ENCODE measurements at regions not wholly inside any gene's neighbourhood (a gene's known extent, or its start where the extent isn't known, plus 50 kb on each side); places are given as distances from the start of the nearest gene placed in this dataset.

DNA sequence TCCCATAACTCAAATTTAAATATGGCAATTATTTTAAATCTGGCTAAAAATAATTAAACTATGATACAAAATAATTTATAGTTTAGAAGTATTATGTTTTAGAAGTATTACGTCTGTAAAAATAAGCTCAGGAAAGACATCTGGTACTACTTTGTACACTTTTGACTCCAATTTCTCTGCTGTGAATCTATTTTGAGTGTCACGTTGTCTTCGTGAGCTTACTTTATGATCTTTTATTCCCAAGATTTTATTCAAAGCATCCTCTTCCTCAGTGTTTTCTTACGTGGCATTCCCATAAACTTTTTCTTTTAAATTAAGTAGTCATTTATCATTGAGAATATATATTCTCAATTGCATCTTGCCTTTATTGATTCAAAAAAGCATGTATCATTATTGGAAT is 223.3 kb upstream of the KCNJ16 start:
- no peak for DNase-seq

DNA sequence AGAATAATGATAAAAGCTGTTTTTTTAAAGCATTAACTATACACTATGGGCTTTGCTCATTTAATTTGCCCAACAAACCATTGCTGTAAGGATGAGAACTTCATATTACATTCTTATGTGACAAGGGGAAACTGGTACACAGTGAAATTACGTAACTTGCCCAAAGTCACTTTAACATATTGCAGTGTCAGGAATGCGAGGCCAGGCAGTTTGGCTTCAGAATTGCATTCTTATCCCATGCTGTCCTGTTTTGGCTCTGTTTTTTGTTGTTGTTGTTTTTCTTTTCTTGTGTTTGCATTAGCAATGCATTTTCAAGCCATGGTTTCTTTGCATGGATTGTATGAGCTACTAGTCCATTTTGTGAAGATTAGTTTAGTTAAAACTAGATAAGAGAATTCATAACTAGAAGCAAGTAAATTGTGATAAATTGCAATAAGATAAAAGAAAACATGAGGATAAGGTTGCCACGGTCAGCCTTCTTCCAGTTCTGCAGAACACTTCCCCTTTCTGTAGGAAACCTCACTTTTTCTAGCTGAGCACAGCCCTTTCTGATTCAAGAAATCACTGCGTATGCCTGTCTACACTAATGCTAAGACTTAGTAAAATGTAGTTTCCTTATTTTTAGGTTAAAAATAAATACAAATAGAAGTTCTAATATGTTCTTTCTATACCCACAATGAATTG is 221.3 kb upstream of the KCNJ16 start:
- DNase-seq: peak; percentile 15

DNA sequence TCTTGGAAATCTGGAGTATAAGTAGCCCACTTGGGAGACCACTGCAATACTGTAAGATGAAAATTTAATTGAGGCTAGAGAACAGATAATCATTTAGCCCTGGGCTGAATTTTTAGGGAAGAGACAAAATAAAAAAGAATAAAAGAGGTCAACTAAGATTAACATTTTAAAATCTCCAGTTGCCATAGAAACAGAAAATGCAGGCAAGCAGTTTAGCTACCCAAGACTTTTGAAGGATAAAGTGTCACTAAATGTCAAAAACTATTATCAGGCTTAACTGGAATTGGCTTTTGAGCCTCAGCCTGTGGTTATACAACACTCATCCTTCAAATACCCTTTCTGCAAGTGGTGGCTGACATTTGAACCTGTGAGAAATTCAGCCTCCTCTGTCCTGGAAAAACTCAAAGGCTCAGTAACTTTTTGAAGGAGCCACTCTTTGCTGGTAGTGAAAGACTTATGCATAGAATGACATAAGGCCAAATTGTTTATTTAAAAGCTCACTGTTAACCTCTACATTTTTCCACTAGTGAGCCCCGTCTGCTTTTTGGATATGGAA is 220.7 kb upstream of the KCNJ16 start:
- DNase-seq: no peak

DNA sequence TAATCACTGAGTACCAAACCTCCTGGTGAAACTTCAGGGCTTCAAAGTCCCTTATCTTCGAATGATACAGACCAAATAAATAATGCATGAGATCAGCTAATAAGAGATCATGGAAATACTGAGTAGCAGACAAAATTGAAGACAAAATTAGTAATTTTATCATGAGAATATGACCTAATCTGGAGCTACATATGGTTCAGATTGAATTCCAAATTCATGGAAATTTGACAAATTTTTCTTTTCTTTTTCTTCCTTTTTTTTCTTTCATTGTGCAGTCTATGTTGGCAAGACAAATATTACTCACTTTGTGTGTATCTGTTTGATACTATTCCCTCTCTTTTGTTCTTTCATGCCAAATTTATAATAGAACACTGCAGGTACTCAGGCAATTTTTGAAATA is 218.1 kb upstream of the KCNJ16 start:
- DNase-seq: no peak

DNA sequence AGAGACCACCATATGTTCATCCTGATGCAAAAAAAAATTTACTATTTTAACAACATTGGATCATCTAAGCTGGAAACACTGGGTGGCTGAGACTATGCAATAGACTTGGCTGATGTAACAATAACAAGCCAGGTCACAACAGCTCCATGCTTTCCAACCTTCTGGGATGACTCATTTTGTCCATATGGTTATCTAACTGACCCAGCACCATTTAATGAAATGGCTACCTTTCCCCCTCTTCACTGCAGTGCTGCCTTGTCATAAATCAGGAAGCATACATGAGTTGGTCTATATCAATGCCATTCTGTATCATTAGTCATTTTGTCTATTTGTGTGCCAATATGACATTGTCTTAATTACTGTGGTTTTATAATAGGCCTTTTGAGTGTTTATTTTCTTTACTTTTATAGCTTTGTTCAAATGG is 217.6 kb upstream of the KCNJ16 start:
- no peak for DNase-seq

DNA sequence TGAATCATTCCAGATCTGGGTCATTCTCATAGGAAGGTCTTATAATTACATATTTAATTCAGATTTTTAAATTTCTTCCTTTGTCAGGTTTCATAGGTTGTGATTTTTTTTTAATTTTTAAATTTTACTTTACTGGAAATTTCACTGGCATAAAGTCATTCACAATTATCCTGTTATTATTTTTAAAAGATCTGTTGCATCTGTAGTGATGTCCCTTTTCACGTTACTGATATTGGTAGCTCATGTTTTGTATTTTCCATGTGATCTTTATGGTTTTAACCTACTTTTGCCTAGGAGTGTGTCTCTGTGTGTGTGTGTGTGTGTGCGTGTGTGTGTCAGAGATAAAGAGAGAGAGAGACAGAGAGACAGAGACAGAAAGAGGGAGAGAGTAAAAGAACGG is 216.6 kb upstream of the KCNJ16 start:
- DNase-seq: no peak

DNA sequence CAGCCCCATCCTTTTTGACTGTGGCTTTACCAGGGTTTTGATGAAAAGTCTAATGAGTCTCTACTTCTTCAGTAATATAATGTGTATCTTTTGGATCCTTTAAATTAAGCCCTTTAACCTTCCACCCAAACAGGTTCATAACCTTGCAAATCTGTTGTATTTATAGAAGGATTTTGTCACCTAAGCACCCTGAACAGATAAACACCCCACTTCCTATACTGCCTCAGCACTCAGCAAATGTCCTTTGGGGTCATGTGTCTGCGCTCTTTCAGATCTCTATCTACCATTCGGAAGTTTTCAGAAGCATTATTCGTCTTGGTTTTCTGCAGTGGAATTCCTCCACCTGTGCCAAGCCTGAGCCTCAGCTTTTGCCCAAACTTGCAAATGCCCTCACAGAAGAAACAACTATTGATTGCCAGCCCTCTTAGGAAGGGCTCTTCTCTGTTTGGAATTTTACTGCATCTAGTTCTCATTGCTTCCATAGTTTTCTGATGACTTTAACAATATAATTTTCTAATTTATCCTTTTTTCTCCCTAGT is 214.8 kb upstream of the KCNJ16 start:
- DNase-seq: no peak

DNA sequence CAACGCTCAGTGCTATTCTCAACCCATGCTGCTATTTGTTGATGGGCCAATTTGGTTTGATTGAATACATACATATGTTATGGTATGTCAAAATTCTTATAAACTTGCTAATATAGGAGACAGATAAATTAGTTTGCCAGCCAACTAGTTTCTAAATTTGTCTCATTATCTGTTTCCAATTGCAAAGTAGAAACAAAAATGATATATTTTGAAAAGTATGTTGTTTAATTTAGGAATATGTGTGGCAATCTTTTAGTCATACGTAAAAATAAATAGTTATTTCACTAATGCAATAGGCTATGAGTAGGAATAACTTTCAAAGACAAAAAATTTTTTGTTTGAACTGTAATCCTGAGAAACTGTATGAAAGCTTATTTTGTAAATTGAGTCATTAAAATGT is 210.6 kb upstream of the KCNJ16 start:
- DNase-seq: no peak

DNA sequence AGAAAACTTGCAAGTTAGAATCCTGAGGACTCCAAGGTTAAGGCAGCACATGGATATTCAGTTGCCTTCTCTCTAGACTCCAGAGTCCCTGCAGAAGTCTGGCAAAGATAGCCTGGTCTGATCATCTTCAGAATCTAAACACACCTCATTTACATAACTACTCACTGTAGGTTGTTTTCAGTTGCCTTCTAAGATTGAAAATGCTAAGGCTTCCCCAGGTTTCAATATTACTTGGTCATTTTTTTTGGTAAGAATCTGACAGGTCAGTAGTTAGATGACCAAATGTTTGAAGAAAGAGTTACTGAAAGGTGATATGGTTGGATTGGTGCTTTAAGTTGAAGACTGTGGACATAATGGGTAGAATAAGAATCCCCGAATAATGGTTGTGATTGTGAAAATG is 205.4 kb upstream of the KCNJ16 start:
- no peak for DNase-seq

DNA sequence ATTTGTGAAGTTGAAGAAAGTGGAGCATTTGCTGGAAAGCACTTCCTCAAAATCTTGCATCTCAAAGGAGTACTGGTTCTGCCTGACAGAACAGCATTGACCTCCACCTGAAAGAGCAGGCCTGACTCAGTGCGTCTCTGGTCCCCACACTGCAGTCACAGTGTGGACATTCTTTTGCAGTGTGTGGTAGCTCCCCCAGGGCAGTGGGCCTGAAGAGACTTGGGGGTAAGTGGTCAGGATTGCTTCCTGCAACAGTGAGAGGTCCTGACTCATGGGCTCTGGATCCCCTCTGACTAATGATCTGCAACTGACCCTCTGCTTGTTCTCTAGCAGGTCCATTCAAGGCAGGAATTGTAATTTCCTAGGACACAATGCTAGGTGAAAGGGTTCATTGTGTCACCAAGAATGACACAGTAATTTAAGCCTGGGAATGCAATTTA is 204.9 kb upstream of the KCNJ16 start:
- no peak for DNase-seq

DNA sequence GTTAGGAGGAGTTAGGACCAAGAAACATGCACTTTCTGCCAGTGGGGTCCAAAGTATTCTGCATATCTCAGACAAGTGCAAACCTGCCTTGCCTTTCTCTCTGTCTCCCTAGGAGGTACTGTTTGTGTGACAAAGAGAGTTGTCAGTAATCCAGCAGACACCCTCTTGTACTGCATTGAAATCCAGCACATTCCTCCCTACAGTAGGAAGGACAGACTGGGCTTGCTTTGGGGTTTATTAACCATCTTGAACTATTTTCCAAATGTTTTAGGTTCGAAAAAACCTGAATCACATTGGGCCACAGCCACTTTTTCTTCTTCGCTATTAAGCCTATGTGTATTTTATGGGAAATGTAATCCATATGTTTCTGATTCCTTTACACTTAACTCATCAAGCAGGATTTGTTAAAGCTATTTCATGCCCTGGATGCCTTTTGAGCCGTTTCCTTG is 204.2 kb upstream of the KCNJ16 start:
- peak; percentile 39 for DNase-seq

DNA sequence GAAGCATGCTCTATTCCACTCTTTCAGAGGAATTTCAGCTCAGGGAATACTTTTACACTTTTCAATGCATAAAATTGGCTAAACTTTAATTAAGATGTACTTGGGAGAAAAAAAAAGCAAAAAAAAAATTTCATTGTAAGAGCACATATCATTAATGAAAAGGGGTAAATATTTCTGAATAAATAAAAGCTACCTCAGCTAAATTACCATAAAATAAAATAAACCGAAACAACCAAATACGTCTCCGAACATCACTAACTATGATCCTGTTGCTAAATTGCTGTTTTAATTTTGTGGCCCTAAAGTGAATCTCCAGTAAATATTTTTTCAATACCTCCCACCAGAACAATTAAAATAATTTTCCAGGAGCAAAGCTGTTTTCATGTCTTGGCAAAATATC is 203.7 kb upstream of the KCNJ16 start:
- no peak for DNase-seq

DNA sequence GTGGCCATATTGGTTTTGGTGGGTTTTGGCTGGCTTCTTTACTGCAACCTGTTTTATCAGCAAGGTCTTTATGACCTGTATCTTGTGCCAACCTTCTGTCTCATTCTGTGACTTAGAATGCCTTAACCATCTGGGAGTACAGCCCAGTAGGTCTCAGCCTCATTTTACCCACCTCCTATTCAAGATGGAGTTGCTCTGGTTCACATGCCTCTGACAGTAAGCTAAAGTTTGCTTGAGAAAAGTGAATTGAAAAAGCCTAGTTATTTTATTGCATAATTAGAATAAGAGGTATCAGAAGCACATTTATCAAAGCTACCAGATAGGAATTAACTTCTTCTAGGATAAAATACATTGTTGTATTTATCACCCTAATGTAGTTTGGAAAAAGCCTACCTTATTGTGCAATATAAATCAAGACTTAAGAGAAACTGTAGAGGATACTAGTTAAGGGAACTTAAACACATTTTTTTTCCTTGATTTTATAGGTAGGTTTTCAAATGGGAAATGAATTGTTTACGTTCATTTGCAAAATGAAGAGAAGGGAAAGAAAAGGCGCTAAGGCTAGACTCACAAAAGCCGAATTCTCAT is 202.3 kb upstream of the KCNJ16 start:
- no peak for DNase-seq

DNA sequence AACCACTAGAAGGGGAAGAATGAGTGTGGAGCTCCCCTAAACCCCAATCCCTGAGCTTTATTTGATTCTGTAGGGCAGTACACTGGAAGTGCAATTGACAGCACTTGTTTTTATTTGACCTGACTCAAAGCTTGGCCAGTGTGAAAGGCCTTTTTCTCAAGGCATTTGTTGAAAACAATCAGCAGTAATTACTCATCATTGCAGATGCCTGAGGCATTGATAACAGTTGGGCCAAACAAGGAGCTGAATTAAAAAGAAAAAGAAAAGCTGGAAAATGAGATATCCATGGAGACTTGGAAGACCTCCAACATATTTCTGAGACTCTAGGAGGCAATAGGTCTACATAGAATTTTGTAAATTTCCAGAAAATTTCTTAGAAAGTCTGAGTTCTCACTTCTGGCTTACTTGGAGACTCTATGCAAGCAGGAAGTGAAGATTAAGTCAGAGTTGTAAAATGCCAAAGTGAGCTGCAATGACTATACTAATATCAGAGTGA is 200.8 kb upstream of the KCNJ16 start:
- no peak for DNase-seq

DNA sequence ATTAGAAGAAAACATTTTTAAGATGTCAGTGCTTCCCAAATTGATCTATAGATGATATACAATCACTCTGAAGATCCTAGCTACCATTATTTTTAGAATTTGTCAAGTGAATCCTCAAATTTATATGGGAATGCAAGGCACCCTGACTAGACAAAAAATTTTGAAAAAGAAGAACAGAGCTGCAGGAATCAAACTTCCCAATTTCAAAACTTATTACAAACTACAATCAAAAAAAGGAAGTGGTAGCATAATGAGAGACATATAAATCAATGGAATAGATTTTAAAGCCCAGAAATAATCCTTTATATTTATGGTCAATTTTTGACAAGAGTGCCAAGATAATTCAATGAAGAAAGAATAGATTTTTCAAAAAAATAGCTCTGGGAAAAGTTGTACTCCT is 198.3 kb upstream of the KCNJ16 start:
- DNase-seq: no peak

DNA sequence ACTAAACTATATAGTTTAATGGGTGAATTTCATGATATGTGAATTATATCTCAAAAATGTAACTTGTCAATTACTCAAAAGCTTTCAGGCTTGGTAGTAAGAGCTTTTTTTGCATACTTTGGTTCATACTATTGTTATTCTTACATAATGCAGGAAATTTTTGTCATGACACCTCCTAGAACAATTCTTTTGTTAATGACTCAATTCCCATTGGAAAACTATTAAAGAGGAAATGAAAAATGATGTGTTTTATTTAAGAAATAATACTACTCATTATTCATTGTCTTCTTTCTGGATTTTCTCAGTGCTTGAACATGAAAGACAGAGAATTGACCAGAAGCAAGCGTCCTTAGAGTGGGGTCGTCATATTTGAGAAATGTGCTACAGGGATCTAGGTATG is 196.4 kb upstream of the KCNJ16 start:
- DNase-seq: no peak

DNA sequence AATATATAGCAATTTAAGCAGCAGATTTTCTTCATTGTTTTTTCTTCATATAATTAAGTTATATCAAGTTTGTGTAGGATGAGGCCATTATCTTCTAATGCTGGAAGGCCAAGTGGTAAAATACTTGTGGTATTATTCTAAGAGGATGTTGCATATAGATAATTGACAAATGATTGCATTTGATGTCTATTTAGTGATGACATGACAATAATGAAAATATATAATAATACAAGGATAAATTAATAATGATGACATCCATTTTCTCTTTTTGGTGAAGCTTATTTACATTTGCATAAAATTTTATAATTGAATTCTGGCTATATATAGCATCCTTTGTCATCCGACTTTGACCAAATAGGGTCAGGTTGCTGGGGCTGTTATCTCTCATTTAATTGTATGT is 195.4 kb upstream of the KCNJ16 start:
- no peak for DNase-seq

DNA sequence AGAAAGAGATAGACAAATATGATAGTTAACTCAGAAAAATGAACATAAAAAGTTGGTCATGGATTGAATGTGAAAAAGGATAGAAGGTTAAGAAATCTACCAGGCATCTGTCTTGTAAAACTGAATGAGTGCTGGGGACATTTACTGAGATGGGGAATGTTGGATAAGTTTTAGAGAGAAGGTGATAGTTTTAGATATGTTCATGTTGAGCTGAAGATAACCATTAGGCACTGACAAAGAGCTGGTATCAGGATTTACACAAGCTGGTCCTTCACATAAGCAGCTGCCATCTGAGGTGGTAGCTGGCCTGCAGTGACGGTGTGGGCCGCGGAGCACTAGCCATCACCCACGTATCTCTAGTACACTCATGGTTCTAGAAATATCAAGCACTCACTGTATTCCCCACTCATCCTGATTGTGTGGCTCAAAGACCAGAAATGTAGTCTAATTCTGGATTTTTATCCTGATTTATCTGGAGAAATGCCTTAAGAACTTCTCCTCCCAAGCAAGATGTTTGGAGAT is 194.4 kb upstream of the KCNJ16 start:
- no peak for DNase-seq

DNA sequence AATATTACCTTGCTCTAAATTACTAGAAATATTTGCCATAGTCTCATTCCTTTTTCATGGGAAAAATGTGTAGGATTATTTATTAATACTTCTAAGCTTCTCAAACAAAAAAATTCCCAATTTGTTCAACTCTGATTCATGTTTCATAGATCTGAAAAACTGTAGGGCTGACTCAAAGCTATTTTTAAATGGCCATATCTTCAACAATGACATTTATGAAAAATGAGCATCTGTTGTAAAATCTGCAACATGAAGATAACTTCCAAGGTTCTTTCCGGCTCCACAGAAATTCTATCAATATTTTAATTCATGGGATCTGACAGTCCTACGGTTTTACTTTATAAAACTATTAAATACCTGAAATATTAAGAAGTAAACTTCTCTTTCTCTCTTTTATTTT is 192.7 kb upstream of the KCNJ16 start:
- no peak for DNase-seq

DNA sequence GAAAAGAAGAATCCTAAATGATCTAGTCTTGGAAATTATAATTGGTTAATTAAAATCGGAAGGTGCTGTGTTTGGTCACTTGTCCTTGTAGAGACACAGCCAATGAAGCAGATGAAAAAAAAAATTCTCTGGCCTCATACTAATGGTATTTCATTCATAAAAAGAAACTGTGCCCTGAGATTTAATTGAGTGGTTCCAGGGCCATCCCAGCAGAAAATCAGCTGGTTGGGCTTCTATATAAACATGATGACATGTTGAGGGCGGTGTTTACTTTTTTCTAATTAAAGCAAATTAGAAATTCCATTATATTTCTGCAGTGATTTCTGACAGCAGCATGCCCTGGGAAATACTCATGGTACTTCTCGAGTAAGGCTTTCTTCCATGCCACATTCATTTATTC is 191.9 kb upstream of the KCNJ16 start:
- DNase-seq: no peak

DNA sequence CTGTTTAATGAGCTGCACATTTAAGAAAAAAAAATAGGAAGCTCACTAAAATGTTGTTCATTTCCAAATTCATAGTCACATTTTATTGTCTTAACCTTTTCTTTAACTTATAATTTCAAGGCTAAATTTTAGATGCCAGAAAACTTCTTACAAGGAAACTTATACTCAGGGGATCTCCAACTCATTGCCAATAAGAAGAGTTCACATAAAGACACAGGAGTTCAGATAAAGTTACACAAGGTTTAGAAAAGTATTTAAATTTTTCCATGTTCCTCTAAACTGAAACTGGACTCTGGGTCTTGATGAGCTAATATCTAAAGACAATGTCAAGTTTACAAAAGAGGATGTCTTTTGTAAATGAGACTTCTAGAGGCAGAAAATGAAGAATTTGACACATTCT is 190.7 kb upstream of the KCNJ16 start:
- DNase-seq: no peak

DNA sequence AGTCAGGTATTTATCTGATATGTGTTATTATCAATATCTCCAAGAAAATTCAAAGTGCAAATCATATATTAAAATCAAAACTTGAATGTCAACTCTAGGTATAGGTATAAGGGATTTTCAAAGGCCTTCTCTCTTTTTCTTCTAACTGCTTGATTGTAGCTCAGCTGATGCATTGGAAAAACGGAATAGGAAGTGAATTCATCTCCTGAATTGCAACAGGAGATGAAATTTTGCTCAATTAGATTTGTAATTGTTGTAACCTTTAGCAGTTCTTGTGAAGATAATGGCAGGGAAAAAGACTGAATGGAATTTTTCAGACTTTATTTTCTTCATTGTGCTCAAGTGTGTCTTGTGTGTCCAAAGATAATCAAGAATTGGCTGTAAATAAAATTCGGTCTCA is 190.2 kb upstream of the KCNJ16 start:
- DNase-seq: no peak

DNA sequence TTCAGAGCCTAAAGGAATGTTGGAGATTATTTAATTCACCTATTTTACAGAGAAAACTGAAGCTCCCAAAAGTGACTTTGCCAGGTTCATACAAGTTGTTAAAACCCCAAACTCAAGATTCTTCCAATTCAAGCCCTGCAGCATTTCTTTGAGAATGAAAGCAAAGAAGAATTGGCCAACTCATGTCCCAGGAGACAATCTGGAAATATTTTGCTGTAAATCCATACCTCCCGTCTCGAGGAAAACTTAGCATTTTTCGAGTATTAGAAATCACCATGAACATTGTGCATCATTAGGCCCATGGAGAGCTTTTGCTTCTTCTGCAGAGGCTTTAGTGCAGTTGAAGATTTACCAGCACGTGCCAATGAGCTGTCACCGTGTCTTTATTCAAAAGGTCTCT is 176.4 kb upstream of the KCNJ16 start:
- DNase-seq: peak; percentile 74

Measured in tongue (tissue), 1 donor.